NCI-H2081 (cell line): ENCODE measurements at regions not wholly inside any gene's neighbourhood (a gene's known extent, or its start where the extent isn't known, plus 50 kb on each side); places are given as distances from the start of the nearest gene placed in this dataset.
"Not testable (repeated sequence)": the region's sequence is repeated elsewhere in the genome, so short reads cannot be mapped to it uniquely, and the experiment has no call there.

Experiments
- DNase-seq, 2 experiments: peaks; one replicate each; lab custom pipeline; 2025; lab: John Stamatoyannopoulos, UW

DNA sequence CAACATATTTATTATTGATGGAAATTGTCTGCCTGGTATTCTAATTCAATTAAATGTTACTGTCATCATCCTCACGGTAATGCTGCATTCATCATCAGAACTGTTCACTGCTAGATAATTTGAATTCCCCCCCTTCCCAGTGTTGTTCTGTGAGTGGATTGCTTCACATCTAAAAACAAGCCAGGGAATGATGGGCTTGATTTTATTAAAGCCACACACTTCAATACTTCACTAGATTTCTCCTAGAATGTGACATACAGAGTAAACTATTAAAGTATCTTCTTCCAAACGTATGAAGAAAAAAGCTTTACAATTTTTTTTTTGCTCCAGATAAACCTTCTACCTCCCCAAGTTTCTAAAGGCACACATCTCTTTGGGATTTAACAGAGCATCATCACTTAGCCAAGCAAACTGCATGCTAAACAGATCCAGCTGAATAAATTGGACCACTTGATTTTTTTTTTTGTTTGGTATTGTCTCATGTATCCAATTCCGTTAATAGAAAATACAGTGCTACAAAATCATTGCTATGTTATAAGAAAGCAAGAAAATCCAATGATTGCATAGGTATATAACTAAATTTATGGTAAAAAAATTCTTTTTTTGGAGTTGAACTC, 692.4 kb downstream of the MTRR start:
- no peak for DNase-seq

DNA sequence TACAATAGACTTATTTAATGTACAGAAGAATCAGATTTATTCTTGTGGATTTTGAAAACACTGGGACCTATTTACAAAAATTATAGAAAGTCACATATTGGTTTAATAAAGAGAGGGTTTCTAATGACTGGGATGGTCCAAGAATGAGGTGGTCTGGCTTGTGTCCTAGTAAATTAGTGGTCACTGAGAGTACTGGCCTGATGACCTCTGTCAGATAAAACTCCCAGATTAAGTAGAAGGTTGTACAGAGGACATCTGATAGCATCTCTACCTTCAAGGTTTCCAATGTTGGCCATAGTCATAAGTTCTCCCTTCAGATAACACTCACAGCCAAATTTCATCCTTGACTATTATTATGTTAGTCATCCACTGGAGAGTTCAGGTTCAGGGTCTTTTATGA, 692.9 kb downstream of the MTRR start:
- no peak for DNase-seq

DNA sequence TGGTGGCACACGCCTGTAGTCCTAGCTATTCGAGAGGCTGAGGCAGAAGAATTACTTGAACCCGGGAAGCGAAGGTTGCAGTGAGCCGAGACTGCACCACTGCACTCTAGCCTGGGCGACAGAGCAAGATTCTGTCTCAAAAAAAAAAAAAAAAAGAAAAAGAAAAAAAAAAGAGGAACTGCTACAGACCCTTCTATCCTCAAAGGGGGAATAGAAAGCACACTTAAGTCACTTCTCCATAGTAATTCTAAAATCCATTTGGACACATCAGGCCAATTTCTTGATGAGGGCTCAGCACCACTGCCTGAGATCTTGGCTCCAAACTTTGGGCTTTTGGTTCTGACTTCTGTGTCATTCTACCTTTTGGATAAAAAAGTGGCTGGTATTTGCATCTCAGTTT, 694.6 kb downstream of the MTRR start:
- DNase-seq: not testable (repeated sequence)

DNA sequence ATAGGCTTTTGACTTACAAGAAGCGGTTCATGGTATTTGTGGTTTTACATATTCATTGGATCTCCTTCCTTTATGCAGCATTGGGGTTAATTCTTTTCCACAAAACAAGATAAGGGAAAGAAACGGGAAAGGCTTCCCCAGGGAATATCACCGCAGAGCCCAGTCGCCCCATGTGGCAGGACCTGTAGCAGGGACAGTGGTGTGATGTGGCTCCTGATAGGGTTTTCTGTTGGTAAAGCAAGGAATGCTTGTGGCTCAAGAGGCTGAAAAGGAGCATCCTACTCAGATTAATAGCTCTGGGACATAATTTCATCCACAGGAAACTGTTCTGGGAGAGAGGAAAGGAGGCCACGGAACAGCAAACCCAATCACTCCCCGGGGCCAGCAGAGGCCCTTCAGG, 699.9 kb downstream of the MTRR start:
- DNase-seq: peak in 1 of 2 experiments; percentile 6

DNA sequence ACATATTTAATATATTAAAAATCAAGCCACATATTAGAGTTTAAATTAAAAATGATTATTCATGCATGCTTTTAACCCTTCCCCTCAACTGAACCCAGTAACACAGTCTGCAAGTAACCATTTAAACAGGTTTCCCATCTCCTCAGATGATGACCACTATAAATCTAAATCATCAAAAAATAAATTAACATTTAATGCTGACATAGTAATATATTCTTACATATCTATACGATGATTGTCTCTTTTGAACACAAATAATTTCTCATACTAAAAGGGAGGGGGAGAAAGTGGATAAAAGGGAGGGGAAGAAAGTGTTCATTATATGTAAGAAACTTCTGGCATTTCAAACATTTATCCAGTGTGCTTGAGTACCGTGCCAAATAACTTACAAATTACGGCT, 701.6 kb downstream of the MTRR start:
- no peak for DNase-seq

DNA sequence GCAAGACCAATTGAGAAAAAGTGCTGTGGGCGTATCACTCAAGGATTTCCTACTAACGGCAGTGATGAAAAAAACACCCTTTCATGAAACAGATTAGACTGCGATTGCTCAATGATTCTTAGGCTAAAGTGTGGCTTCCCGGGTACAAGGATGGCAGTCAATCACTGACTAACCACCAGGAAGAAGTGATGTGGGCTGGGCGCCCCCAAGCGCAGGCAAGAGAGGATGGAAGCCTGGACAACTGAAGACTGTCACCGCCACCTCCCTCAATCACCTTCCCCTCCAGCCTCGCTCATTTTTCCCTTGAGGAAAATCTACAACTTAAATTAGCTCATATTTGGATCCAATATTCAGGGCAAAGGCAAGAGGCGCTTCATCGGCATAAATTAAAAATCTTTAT, 707.2 kb downstream of the MTRR start:
- DNase-seq: no peak

DNA sequence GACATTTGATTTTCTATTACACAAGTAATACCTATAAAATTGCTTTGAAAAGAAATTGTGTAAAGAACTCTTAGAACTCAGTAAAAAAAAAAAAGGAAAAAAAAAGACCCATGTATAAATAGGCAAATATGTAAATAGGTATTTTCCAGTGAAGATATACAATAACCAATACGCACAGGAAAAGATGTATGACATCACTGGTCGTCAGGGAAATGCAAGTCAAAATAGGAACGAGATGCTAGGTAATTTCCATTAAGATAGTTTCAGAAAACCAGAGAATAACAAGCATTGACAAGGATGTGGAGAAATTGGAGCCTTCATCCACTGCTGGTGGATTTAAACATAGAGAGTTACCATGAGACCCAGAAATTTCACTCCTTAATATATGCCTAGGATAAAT, 708.8 kb downstream of the MTRR start:
- DNase-seq: peak; percentile 5 to 40

DNA sequence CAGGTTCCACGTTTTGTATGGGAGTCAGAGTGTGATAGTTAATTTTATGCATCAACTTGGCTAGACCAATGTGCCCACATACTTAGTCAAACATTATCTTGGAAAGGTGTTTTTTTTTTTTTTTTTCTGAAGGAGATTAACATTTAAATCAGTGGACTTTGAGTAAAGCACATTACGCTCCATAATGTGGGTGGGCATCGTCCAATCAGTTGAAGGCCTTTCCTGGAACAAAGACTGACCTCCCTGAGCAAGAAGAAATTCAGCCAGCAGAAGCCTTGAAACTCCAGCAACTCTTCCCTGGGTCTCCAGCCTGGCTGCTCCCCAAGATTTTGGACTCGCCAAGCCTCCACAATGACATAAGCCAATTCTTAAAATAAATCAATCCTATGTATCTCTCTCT, 711.4 kb downstream of the MTRR start:
- no peak for DNase-seq

DNA sequence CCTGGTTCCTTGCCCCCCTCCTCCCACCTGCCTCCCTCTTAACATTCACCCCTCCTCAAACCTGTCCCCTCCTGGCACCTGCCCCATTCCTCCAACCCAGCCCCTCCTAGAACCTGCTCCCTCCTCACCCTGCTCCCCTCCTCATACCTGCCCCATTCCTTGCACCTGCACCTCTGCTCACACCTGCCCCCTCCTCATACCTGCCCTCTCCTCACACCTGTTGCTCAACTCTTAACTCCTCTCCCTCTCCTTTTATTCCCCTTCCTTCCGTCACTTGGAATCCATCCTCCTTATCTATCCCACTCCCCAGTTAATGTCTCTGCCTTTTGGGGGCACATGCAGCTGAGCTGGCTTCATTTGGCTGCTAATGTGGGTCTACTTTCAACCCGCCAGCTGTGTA, 712.1 kb downstream of the MTRR start:
- no peak for DNase-seq

DNA sequence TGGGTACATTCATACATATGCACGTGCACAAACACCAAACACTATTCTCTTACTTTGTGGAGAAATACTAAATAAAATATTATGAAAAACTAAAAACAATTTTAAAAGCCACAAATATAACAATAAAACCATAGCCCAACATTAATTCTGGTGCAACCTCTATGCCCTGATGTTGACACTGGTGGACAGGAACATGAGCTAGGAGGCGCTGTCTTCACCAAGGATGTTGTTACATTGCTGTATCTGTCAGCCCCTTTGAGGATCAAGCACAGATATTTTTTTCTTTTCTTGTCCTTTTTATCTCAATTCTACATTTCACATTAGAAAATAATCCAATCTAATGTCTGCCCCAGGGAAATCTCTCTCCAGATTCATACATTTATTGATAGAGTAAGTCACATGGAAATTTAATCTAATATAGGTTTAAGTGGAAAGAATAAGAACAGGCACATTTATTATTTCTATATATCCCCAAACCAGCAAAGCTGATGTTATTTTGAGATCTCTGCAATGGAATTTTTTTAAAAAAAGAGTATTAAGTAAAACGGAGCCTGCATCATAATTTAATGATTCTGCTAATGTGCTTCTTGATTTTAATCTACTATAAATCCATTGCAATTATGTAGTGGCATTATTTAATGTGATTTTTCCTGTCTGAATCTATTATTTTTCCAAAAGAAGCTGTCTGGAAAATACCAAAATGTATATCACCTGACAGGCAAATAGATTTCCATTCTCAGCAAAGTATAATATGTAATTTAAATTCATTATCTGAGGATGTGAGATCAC, 716.5 kb downstream of the MTRR start:
- DNase-seq: no peak

DNA sequence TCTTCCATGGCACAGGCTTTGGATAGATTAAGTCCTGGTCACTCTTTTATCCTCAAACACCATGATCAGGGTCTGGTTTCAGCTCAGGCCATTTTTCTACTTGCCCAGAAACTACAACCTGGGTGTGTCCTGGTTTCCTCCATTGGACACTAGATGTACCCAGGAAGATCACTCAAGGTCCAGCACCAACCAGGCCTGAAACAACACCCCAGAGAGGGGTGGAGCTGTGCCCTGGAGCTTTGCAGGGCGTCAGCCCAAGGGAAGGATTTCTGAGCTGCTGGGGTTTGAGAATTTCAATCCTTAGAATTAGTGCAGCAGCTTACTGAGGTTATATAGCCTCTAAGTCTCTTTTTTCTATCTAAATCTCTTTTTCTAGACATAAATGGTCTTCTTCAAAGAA, 722.0 kb downstream of the MTRR start:
- no peak for DNase-seq

DNA sequence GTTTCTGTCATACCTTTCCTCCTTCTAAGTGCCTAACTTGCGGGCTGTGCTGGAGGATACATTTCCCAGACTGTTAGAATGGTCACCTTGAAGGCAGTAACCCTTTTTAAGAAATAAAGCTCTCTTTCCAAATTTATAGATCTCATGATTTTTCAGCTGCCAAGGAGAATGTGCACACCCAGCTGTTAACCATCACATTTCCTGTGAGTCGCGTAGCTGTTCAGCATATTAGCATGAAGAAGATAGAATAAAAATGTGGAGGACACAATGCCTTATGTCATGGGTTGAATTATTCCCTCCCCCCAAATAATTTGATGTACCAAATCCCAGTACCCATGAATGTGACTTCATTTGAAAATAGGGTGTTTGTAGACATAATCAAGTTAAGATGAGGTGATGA, 729.4 kb downstream of the MTRR start:
- DNase-seq: no peak

DNA sequence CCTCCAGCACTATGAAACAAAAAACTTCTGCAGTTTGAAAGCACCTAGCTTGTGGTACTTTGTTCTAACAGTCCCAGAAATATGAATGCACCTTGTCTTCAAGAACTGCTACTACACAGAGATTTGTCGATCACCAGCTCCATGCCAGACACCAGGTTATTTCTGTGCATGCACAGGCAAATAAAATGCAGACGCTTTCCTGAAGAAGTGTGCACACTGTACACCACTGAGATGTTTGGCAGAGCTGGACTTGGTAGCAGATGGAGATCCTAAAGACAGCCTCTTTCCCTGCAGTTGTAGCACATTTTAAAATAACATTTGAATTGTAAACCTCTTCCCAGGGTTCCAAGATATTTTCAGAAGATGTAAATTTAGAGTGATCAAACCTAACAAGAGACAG, 730.0 kb downstream of the MTRR start:
- DNase-seq: no peak

DNA sequence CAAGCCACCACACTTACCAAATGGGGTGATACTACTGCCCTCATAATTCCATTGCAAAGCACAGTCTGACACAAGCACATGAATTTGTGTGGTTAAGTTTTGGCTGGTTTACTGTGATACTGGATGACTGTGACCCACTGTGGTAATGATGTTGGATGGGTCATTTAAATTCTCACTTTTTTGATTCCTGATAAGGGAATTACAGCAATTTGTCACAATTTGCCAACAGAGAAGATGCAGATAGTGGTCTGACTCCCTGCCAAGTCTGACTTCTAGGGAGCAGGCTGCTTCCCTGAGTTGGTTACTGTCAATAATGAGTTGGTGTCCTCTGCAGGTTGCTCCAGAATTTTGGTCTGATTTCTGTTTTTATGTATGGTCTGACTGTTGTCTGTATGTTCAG, 731.9 kb downstream of the MTRR start:
- DNase-seq: no peak

DNA sequence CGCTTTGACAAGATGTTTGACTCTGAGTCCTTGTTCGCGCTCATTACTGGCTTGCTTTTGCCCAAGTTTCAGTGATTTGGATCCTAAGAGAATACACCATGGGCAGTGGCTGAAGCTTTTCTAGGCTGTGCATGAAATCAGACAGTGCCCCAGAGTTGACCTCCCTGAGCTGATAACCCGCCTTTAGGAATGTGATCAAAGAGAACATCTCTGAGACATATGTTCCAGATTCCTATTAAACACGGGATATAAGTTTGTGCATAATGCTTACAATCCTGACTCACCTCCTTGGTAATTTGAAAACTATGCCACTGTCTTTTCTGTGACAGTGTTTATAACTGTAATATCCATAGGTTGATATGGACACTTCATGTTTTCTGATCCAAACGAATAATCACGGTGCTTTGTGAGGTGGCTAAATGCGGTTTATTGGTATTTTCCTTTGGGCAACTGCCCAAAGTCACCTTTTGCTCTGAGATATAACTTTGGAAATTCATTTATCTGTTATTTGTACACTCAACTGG, 732.9 kb downstream of the MTRR start:
- no peak for DNase-seq

DNA sequence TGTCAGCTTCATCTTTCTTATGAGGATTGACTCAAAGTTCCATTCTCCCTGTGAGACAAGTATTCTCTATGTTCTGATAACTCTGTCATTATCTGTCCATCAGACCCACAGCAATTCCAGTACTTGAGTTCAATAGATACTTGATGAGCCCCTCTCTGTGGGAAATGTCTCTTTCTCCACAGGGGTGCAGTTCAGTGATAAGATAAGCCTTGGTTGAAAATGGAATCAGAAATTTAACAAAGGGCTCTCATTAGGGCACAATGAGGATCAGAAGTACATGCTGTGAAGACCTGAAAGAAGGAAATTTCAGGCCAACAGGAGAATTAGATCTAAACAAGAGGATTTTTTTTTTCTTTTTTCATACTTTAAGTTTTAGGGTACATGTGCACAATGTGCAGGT, 737.3 kb downstream of the MTRR start:
- no peak for DNase-seq

DNA sequence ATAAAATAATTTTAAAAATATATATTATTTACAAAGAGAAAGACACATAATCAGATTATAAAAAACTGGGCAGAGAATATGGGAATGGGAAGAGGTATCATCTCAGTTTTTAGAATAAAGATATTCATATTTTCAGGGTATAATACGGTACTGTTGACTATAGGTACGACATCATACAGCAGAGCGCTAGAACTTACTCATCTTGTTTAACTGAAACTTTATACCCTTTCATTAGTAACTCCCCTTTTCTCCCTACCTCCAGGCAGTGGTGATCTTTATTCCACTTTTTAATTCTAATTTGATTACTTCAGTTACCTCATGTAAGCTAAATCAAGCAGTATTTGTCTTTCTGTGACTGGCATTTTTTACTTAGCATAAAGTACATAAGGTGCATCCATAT, 742.1 kb downstream of the MTRR start:
- no peak for DNase-seq

DNA sequence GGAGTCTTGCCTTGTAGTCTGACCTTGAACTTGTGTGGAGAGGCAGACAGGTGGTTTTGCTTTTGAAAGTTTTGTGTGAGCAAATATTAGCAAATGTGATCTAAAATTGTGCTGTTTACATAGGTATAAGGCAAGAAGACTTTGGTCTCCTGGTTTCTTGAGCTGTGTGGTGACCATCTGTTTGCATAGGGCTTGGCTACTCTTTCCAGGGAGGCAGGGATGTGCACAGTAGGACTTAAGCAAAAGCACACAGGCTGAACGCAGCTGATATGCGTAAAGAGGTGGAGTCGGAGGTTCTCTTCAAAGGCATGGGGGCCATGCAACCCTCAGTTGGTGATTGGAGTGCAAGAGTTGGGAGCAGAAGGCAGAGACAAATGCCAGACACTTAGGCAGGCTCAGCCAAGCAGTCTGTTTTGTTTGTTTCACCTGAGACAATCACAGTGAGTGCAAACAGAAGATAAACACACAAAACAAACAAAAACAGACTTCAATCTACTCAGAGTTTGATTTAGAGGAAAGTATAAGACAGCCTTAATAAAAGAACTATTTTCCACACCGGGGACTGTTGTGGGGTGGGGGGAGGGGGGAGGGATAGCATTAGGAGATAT, 744.2 kb downstream of the MTRR start:
- no peak for DNase-seq

DNA sequence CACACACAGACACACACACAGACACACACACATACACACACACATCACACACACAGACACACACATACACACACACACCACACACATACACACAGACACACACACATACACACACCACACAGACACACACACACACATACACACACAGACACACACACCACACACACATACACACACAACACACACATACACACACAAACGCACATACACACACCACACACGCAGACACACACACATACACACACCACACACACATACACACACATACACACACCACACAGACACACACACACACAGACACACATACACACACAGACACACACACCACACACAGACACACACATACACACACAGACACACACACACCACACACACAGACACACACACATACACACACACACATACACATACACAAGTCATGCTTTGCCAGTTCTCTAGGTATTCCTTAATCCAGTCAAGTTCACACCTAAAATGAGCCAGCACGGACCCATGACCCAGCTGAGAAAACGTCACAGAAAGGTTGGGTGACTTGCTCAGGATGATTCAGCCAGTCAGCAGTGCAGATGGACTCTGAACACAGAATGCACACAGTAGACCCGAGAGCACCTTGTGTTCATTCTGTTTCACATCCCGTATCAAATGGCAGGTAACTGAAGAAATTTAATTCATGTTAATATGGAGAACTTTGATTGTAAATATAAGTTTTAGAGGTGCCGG, 746.4 kb downstream of the MTRR start:
- no peak for DNase-seq

DNA sequence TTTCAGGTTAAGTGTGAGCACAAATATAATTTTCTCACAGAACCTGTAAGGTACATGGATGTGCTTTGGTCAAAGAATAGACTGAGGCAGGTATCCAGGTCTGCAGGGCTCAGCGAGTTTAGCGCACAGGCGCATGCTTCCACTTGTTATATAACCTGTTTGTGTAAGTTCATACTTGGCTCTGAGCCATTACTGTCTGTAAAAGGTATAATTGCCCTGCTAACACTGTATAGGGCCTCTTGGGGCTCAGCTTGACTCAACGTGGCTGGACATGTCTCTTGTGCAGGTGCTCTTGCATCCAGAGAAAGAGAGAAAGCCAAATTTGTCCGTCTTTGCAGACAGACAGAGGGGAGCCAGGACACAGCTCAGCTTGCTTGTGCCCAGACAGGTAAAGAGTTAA, 759.6 kb downstream of the MTRR start:
- peak; percentile 90 to 99 for DNase-seq

DNA sequence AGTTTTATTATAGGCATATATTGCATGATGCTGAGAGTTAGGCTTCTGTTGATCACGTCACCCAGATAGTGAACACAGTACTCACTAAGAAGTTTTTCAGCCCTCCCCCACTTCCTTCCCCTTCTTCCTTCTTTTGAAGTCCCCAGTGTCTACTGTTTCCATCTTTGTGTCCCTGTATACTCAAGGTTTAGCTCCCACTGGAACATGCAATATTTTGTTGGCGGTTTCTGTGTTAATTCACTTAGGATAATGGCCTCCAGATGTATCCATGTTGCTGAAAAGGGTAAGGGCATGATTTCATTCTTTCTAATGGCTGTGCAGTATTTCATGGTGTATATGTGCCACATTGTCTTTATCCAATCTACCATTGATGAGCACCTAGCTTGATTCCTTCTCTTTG, 764.3 kb downstream of the MTRR start:
- DNase-seq: no peak

DNA sequence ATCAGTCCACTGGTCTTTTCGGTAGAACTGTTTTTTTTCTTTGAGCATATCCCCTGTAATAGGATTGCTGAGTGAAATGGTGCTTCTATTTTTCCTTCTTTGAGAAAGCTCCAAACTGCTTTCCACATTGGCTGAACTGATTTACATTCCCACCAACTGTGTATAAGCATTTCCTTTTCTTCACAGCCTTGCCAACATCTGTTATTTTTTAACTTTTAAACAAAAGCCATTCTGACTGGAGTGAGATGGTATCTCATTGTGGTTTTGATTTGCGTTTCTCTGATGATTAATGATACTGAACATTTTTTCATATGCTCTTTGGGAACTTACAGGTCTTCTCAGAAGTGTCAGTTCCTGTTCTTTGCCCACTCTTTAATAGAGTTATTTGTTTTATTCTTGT, 764.7 kb downstream of the MTRR start:
- no peak for DNase-seq

DNA sequence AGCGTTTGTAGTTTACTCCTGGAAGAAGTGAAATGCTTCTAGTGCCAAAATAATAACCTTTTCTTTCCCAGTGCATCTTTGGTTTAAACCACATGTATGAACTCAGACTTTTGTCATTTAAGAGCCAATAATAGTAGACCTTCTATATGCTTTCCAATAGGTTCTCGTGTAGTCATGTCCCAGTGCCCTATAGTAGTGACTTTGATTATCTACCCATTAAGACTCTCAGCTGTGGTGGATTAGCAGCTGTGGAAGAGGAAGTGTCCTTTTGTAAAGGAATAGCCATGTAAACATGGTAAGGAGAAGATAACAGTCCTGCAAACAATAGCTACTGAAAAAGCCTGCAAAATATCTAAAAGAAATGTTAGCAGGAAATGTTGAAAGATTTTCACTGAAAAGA, 765.3 kb downstream of the MTRR start:
- peak; percentile 20 to 82 for DNase-seq
